IMR-90 (cell line): ENCODE measurements at regions not wholly inside any gene's neighbourhood (a gene's known extent, or its start where the extent isn't known, plus 50 kb on each side); places are given as distances from the start of the nearest gene placed in this dataset.

Source experiments
- ATAC-seq: fragments of 200-7000 bp; cut with Tn5 transposase; 2 replicates; pipeline ENCODE4 v1.9.1; 2020; ENCODE audit warnings: low read depth, mild to moderate bottlenecking, moderate library complexity
- BruUV-seq: library from RNA; stranded (reverse); fragments of 400-500 nt; replicated peaks from 2 replicates; lab custom pipeline; 2021; lab: Mats Ljungman, UMichigan
- CTCF ChIA-PET: fragments of 300-600 bp; formaldehyde crosslinking; extraction: SDS; loops from one replicate; lab custom pipeline; 2021; ENCODE audit warnings: antibody characterized with exemption; lab: Yijun Ruan, JAX
- POLR2A ChIA-PET: fragments of 300-600 bp; sonication (Branson Sonifier 250); formaldehyde crosslinking; loops from one replicate; lab custom pipeline; 2022; ENCODE audit warnings: antibody characterized with exemption; ENCODE audit not compliant: unreplicated experiment; lab: Charles Lee
- DNase-seq: peaks from one replicate; pipeline ENCODE4 v3.0.0; 2013
- H2AFZ ChIP-seq: replicated peaks from 2 replicates; pipeline ENCODE3; 2013; ENCODE audit warnings: low read length, mild to moderate bottlenecking; ENCODE audit not compliant: poor library complexity
- H2AK5ac ChIP-seq: 2 replicates; pipeline ENCODE4 v1.6.1; 2013; ENCODE audit warnings: low read depth, low read length, inconsistent platforms
- H2AK9ac ChIP-seq: replicated peaks from 2 replicates; pipeline ENCODE3; 2013; ENCODE audit warnings: mild to moderate bottlenecking, low read depth, low read length, moderate library complexity; ENCODE audit not compliant: poor library complexity
- H2BK120ac ChIP-seq: 2 replicates; pipeline ENCODE4 v1.6.1; 2013; ENCODE audit warnings: low read depth, low read length, inconsistent platforms
- H2BK15ac ChIP-seq: 3 replicates; pipeline ENCODE4 v1.6.1; 2013; ENCODE audit warnings: low read depth, low read length, inconsistent platforms
- H2BK20ac ChIP-seq: 2 replicates; pipeline ENCODE4 v1.6.1; 2013; ENCODE audit warnings: low read depth, mild to moderate bottlenecking, inconsistent platforms, low read length, moderate library complexity
- H2BK5ac ChIP-seq: 2 replicates; pipeline ENCODE4 v1.6.1; 2013; ENCODE audit warnings: mild to moderate bottlenecking, low read depth, low read length, inconsistent platforms; ENCODE audit not compliant: poor library complexity, severe bottlenecking
- H3K14ac ChIP-seq: replicated peaks from 2 replicates; pipeline ENCODE4 v1.6.1; 2013; ENCODE audit warnings: low read depth, low read length, inconsistent platforms
- H3K18ac ChIP-seq: 2 replicates; pipeline ENCODE4 v1.6.1; 2013; ENCODE audit warnings: low read depth, low read length, control low read depth
- H3K23ac ChIP-seq: 2 replicates; pipeline ENCODE4 v1.6.1; 2013; ENCODE audit warnings: low read depth, low read length, inconsistent platforms
- H3K27ac ChIP-seq: 2 replicates; pipeline ENCODE4 v1.5.1; 2013; ENCODE audit warnings: mild to moderate bottlenecking, control low read depth, low read length; ENCODE audit not compliant: insufficient read depth
- H3K27me3 ChIP-seq: 2 replicates; pipeline ENCODE4 v1.6.1; 2013; ENCODE audit warnings: low read length; ENCODE audit not compliant: control insufficient read depth, insufficient read depth
- H3K36me3 ChIP-seq: 2 replicates; pipeline ENCODE4 v1.6.1; 2013; ENCODE audit warnings: low read length, mixed read lengths; ENCODE audit not compliant: control insufficient read depth, insufficient read depth
- H3K4ac ChIP-seq: 2 replicates; pipeline ENCODE4 v1.6.1; 2013; ENCODE audit warnings: low read depth, low read length, inconsistent platforms
- H3K4me1 ChIP-seq: 2 replicates; pipeline ENCODE4 v1.6.1; 2013; ENCODE audit warnings: low read length, mixed read lengths; ENCODE audit not compliant: control insufficient read depth, insufficient read depth
- H3K4me2 ChIP-seq: 2 replicates; pipeline ENCODE4 v1.6.1; 2013; ENCODE audit warnings: low read depth, mild to moderate bottlenecking, control low read depth, low read length, moderate library complexity
- H3K4me3 ChIP-seq: 2 replicates; pipeline ENCODE4 v1.5.1; 2013; ENCODE audit warnings: low read depth, mild to moderate bottlenecking, control low read depth, low read length, moderate library complexity; ENCODE audit not compliant: insufficient read depth
- H3K56ac ChIP-seq: 2 replicates; pipeline ENCODE4 v1.6.1; 2013; ENCODE audit warnings: low read length, inconsistent platforms; ENCODE audit not compliant: insufficient read depth; ENCODE audit errors: extremely low read depth
- H3K79me1 ChIP-seq, 2 experiments: 2 replicates each; pipeline ENCODE4 v1.6.1; 2013; ENCODE audit warnings: low read length in 2 of 2, inconsistent platforms in 1 of 2, low read depth in 1 of 2
- H3K9ac ChIP-seq: 2 replicates; pipeline ENCODE4 v1.6.1; 2013; ENCODE audit warnings: low read depth, low read length, control low read depth
- H3K9me1 ChIP-seq: 2 replicates; pipeline ENCODE4 v1.6.1; 2013; ENCODE audit warnings: low read length, inconsistent platforms; ENCODE audit not compliant: insufficient read depth
- H3K9me3 ChIP-seq: 2 replicates; pipeline ENCODE4 v1.6.1; 2013; ENCODE audit warnings: low read length; ENCODE audit not compliant: control insufficient read depth, insufficient read depth
- H4K20me1 ChIP-seq: 2 replicates; pipeline ENCODE4 v1.6.1; 2013; ENCODE audit warnings: low read length, inconsistent platforms; ENCODE audit not compliant: insufficient read depth
- H4K5ac ChIP-seq: 2 replicates; pipeline ENCODE4 v1.6.1; 2013; ENCODE audit warnings: mild to moderate bottlenecking, low read depth, low read length, control low read depth
- H4K8ac ChIP-seq, 2 experiments: 2 replicates each; pipeline ENCODE4 v1.6.1; 2013; ENCODE audit warnings: low read depth in 2 of 2, low read length in 2 of 2, control low read depth in 1 of 2, inconsistent platforms in 1 of 2
- H4K91ac ChIP-seq: 2 replicates; pipeline ENCODE4 v1.6.1; 2013; ENCODE audit warnings: low read depth, low read length, inconsistent platforms; ENCODE audit not compliant: insufficient read depth
- BHLHE40 ChIP-seq: fragments of 150-350 bp; IDR thresholded peaks from 2 replicates; pipeline ENCODE4 v1.6.1; 2016; ENCODE audit warnings: mild to moderate bottlenecking, low read depth, low read length
- CEBPB ChIP-seq: IDR thresholded peaks from 2 replicates; pipeline ENCODE4 v1.6.1; 2012; ENCODE audit warnings: low read depth, low read length, improper control_type of control experiment
- CHD1 ChIP-seq: IDR thresholded peaks from 2 replicates; pipeline ENCODE4 v1.6.1; 2012; ENCODE audit warnings: low read depth, low read length, improper control_type of control experiment
- ELK1 ChIP-seq: fragments of 150-350 bp; IDR thresholded peaks from 2 replicates; pipeline ENCODE4 v1.6.1; 2016; ENCODE audit warnings: low read depth, mild to moderate bottlenecking, low read length, moderate library complexity, borderline replicate concordance
- FOS ChIP-seq: fragments of 150-350 bp; IDR thresholded peaks from 2 replicates; pipeline ENCODE4 v1.6.1; 2016; ENCODE audit warnings: low read depth, low read length
- MAFK ChIP-seq: IDR thresholded peaks from 2 replicates; pipeline ENCODE4 v1.6.1; 2012; ENCODE audit warnings: low read depth, low read length, improper control_type of control experiment
- MAZ ChIP-seq: IDR thresholded peaks from 2 replicates; pipeline ENCODE4 v1.6.1; 2012; ENCODE audit warnings: low read depth, mild to moderate bottlenecking, low read length, improper control_type of control experiment, moderate library complexity, borderline replicate concordance
- MXI1 ChIP-seq: IDR thresholded peaks from 2 replicates; pipeline ENCODE4 v1.6.1; 2012; ENCODE audit warnings: low read depth, mild to moderate bottlenecking, low read length, moderate library complexity, borderline replicate concordance
- NFE2L2 ChIP-seq: fragments of 150-350 bp; IDR thresholded peaks from 2 replicates; pipeline ENCODE4 v1.6.1; 2016; ENCODE audit warnings: low read depth, mild to moderate bottlenecking, low read length
- POLR2A ChIP-seq: IDR thresholded peaks from 2 replicates; pipeline ENCODE4 v1.6.1; 2012; ENCODE audit warnings: mild to moderate bottlenecking, low read depth, low read length
- RAD21 ChIP-seq: IDR thresholded peaks from 2 replicates; pipeline ENCODE4 v1.6.1; 2012; ENCODE audit warnings: low read length, improper control_type of control experiment
- RCOR1 ChIP-seq: IDR thresholded peaks from 2 replicates; pipeline ENCODE4 v1.6.1; 2012; ENCODE audit warnings: mild to moderate bottlenecking, low read length, improper control_type of control experiment; ENCODE audit not compliant: insufficient replicate concordance
- RFX5 ChIP-seq: IDR thresholded peaks from 2 replicates; pipeline ENCODE4 v1.8.0; 2012; ENCODE audit warnings: low read depth, mild to moderate bottlenecking, low read length, moderate library complexity
- SMC3 ChIP-seq: fragments of 150-350 bp; IDR thresholded peaks from 2 replicates; pipeline ENCODE4 v1.6.1; 2016; ENCODE audit warnings: low read depth, mild to moderate bottlenecking, antibody characterized with exemption, low read length, moderate library complexity
- USF2 ChIP-seq: fragments of 150-350 bp; IDR thresholded peaks from 2 replicates; pipeline ENCODE4 v1.6.1; 2017; ENCODE audit warnings: mild to moderate bottlenecking, antibody characterized with exemption, low read length, low read depth
- WGBS, 2 experiments: methylation state at CpG; one replicate each; pipeline versions ENCODE4 v1.1.5 to v1.1.7; 2013; ENCODE audit warnings: missing lambda C conversion rate in 2 of 2; ENCODE audit not compliant: insufficient read length in 1 of 2; ENCODE audit errors: extremely low coverage in 2 of 2; 5-methylcytosine and 5-hydroxymethylcytosine counted together
- dilution Hi-C: fragments of 300-500 bp; cut with HindIII; formaldehyde crosslinking; loops from one replicate; pipeline ENCODE4 v1.14.3; 2018; ENCODE audit warnings: low sequenced_read_pairs; ENCODE audit not compliant: unreplicated experiment
- in situ Hi-C: fragments of 300-500 bp; cut with MboI; formaldehyde crosslinking; loops from 3 replicates; pipeline ENCODE4 v1.14.3; 2019; ENCODE audit warnings: low sequenced_read_pairs, inconsistent platforms, mixed read lengths
- intact Hi-C: fragments of 100-400 bp; cut with micrococcal nuclease; formaldehyde crosslinking; loops from 2 replicates; pipeline ENCODE4 v1.10.0; 2022
- TF ChIP-seq, protein P1 (sequence below): conservative IDR thresholded peaks from 2 replicates; pipeline ENCODE4 v1.5.1; 2012; ENCODE audit warnings: mild to moderate bottlenecking, low read depth, low read length, improper control_type of control experiment

DNA sequence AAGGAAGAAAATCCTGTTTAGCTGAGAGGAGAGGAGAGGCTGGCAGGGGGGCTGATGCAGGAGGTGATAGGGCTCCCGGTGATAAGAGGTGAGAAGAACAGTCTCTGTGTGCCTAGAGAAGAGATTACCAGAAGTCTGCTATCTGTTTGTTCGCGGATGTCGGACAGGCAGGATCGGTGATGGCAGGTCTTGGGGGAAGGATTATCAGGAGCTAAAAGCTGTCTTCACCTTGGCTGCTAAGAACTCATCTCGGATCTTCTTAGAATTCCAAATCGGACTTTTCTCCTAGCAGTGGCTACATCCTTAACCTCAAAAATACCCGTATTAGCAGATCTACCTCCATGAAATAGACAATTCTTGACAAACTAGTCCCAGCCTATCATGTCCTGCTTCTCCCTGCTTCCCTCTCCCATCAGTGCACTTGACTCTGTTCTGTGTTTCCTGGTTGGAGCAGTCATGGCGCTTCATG lies 282.1 kb upstream of the TRIB2 start:
- H3K36me3 ChIP-seq, result no peaks in the 10 kb centered on the region
- TF ChIP-seq MAZ (no peak), RFX5 (no peak), SMC3 (no peak), MXI1 (no peak), CEBPB (no peak), MAFK (no peak), RAD21 (no peak), NFE2L2 (no peak), FOS (no peak), USF2 (no peak), ELK1 (no peak), POLR2A (no peak), RCOR1 (no peak), CHD1 (no peak), BHLHE40 (no peak)
- TF ChIP-seq, protein P1, sequence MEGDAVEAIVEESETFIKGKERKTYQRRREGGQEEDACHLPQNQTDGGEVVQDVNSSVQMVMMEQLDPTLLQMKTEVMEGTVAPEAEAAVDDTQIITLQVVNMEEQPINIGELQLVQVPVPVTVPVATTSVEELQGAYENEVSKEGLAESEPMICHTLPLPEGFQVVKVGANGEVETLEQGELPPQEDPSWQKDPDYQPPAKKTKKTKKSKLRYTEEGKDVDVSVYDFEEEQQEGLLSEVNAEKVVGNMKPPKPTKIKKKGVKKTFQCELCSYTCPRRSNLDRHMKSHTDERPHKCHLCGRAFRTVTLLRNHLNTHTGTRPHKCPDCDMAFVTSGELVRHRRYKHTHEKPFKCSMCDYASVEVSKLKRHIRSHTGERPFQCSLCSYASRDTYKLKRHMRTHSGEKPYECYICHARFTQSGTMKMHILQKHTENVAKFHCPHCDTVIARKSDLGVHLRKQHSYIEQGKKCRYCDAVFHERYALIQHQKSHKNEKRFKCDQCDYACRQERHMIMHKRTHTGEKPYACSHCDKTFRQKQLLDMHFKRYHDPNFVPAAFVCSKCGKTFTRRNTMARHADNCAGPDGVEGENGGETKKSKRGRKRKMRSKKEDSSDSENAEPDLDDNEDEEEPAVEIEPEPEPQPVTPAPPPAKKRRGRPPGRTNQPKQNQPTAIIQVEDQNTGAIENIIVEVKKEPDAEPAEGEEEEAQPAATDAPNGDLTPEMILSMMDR, result no peak
- peak overlapping the region; percentile 63; the same call in 1 of the 2 replicates for H2AK5ac ChIP-seq
- H3K23ac ChIP-seq, result no peak overlapping the region
- no peak overlapping the region for H2BK20ac ChIP-seq
- H3K79me1 ChIP-seq, result no peaks in the 10 kb centered on the region
- POLR2A ChIA-PET, result no interaction called here
- H2BK15ac ChIP-seq, result no peak overlapping the region
- BruUV-seq, result no TSS peak
- H4K91ac ChIP-seq, result no peak overlapping the region
- H3K4ac ChIP-seq, result no peak overlapping the region
- in situ Hi-C loops, result no loop called here
- no peak overlapping the region for H3K4me3 ChIP-seq
- no peaks in the 10 kb centered on the region for H3K27me3 ChIP-seq
- H2AFZ ChIP-seq, result no peak overlapping the region
- 95% methylated on average over 6 of the region's 9 CpGs; no CpG with 5 or more reads in 1 of the 2 experiments for WGBS, 2 experiments
- DNase-seq (no peak), ATAC-seq (no peak)
- H4K8ac ChIP-seq, result no peak overlapping the region
- no peak overlapping the region for H3K56ac ChIP-seq
- H3K9me1 ChIP-seq, result 0 out of 2 replicates have a peak, but pooled peaks cover 3% of the 10 kb centered on the region
- no peak overlapping the region for H2BK120ac ChIP-seq
- H3K18ac ChIP-seq, result 0 out of 2 replicates have a peak overlapping the region, but pooled peaks have one; percentile 16
- peak overlapping the region; percentile 38; the same call in 1 of the 2 replicates for H4K5ac ChIP-seq
- no peak overlapping the region for H3K14ac ChIP-seq
- H4K20me1 ChIP-seq, result no peaks in the 10 kb centered on the region
- no peak overlapping the region for H2BK5ac ChIP-seq
- no peak overlapping the region for H3K27ac ChIP-seq
- H3K4me2 ChIP-seq, result no peak overlapping the region
- peaks cover 9% of the 10 kb centered on the region for H3K4me1 ChIP-seq
- dilution Hi-C loops, result no loop called here
- no peaks in the 10 kb centered on the region for H3K9me3 ChIP-seq
- H2AK9ac ChIP-seq, result no peak overlapping the region
- intact Hi-C loops, result loop anchor here (10.0 kb wide), 1 partner anchor 380 kb away; no protein-coding TSS in a partner anchor
- H3K9ac ChIP-seq, result no peak overlapping the region
- CTCF ChIA-PET, result no interaction called here
